Stromal cell of bone marrow (primary cell): ENCODE measurements at regions not wholly inside any gene's neighbourhood (a gene's known extent, or its start where the extent isn't known, plus 50 kb on each side); places are given as distances from the start of the nearest gene placed in this dataset.

Experiments used
- DNase-seq: peaks from one replicate; pipeline ENCODE4 v3.0.0-alpha.2; 2012; ENCODE audit warnings: low read depth

DNA sequence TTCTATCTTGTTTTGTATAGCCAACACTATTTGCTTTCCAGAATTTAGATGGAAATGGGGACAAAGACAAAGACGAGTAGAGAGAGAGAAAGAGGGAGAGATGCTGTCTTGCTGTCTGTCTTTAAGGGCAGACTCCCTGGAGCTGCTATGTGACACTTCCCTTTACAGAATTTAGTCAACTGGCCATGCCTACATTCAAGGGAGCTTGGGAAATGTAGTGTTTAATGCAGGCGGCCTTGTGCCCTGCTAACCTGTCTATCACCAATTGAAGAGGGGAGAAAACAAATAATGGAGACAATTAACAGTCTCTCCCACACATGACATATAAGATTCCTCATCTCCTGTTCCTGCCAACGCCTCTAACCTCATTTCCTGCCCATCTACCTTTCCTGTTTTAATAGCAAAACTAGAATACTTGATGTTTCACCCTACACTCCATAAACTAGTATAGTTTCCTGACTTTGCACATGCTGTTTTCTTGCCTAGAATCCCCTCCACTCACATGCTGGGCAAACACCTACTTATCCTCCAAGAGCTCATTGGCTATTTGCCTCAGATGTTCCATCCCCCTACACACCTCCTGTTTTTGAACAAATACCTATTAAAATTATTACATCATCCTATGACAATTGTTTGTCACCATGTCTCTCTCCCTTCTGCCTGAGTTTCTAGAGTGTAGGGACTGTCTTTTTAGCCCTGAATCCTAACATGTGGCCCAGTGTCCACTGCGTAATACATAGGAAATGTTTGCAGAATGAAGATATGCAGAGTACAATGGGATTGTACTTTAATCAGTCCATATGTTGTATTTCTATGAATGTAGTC, 117.2 kb downstream of the SLC25A24 start:
- no peak for DNase-seq

DNA sequence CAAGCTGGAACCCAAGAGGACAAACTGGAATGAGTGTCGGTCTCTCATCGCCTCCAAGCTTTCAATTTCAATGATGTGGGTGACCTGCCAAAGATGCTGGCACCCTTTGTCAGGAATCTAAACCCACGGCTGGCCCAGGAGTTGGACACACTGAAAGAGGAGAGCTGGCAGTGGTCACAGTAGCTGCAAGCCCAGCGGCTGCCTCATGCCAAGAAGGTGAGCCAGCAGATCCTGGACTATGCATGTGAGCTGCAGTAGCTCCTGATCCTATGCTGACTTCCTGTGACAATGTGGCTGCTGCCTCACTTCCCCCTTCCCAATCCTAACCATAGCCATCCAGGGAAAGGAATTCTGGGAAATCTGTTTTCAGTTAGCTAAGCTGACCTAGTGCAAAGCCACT, 117.0 kb upstream of the VAV3 start:
- no peak for DNase-seq

DNA sequence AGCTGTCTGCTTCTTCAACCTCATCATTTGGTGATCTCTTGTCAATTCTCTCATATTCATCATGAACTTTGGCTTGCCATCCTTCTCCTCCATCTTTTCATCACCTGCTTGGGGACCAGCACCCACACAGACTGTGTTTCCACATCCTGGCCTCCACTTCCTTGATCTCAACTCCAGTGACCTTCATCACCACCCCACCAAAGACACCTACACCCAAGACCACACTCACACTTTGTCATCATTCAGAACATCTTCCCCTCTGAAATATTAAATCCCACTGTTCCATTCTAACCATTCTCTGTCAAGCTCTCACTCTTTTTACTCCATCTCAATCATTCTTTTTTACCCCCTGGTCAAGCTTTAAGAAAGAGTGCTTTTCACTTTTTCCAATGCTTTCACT, 115.5 kb upstream of the VAV3 start:
- no peak for DNase-seq

DNA sequence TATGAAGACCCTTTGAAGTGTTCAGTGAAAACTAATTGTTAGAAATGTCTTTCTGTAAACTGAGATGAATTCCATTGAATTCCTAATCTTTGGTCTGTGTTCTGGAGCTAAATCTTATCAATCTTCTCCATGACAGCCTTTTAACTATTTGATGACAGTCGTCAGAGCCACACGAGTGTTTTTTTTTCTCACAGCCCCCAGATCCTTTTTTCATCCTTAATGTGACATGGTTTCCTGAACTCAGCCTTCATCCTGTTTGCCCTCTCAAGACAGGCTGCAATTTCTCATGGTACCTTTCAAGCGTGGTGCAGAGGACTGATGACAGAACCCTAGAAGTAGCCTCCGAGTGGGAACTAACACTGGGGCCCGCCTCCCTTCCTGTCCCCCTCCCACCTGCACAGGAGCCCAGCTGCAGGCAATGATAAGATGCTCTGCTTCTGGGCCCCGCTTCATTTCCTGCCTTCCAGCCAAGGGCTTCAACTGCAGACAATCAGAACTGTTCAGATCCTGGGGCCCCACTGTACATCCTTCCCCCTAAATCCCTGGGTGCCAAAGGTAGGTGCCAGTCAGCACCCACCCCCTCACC, 114.6 kb upstream of the VAV3 start:
- no peak for DNase-seq

DNA sequence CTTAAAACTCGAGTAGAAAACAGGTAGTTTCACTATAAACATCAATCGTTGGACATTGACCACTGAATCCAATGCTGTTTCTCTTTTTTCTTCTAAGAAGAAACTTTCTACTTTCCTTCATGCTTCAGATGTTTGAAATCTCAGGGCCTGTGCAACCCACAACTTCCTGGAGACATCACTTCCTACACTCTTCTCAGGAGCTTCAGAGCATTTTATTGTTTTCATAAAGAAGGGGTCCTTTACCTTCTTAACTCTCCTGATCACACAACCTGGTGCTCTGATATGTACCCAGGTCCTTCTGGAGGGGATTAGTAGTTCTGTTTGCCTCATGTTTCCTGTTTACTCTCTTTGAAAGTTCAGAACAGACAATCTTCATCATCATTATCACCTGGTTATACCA, 113.0 kb upstream of the VAV3 start:
- DNase-seq: no peak

DNA sequence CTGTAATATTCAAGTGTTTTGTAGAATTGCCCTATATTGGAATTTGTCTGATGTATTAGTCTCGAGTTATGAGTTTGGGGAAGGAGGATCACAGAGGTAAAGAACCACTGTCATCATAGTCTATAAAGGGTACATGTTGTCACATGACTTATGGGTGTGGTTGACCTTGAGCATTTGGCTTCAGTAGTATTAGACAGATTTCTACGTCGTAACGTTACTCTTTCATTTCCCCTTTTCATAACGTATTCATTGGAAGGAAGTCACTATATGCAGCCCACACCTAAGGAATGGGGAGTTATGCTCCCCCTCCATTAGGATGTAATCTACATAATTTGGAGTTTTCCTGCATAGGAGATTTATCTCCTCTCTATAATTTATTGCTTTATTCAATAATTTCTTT, 110.1 kb upstream of the VAV3 start:
- DNase-seq: no peak

DNA sequence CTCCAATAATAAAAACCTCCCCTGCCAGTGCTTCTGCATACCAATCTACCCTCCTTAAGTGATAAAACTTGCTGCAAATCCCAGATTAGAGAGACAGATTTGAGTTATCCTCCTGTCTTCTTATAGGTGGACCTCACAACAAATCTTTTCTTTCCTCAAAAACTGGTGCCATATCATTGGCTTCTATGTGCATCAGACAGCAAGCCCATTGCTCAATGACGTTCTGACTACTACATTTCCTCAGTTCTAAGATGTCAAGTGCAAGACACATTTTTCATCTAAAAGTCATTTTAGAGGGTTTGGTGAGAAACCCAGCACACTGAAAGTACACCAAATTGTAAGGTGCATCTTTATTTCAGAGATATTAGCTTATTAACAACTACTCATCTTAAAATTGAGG, 107.8 kb upstream of the VAV3 start:
- DNase-seq: no peak

DNA sequence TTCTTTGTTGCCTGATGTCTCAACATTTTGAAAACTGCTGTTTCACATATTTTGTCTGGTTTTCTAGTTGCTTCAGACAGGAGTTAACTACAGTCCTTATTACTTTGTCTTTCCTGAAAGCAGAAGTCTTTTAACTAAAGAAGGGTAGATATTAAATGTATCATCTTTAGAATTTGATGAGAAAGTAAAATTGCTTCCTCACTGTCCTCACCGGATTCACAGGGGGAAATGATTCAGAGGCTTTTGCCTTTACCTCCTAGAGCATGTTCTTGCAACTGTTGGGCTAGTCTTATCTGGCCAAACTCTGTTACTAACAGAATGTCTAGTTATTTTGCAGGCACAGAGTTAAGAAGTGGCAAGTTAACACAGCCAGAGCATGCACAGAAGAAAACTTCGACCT, 107.2 kb upstream of the VAV3 start:
- no peak for DNase-seq

DNA sequence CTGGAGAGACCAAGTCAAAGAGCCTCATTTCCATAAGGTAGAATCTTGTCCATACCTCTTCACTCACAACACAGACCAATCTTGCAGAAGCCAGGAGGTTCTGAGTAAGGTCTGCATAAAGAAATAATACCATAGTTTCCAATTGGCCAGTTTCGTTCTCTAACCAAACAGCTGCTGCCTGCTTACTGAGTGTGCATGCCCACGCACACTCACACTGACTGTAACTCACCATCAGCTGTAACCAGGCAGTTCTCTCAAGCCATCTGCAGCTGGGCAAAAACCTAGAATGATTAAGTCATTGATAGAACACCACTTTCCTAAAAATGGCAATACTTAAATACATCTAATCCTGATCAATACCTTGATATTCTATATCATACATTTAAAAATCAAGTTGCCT, 106.6 kb upstream of the VAV3 start:
- DNase-seq: no peak

DNA sequence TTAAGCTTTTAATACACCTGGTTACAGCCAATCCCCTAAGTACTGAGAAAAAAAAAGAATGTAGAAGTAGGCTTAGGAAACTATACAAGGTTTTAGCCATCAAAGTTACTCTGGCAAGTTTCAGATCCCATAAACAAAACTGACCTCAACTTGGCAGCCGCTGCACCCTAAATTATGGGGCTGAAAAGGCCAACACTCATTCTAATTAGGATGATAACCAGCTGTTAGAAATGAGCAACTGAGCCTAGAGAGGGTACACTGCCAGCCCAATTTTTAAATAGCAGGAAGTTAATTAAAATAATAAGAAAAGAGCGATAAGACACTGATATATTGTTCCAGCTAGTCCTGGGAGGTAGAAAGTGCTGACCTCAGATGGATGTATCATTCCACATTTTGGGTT, 105.7 kb upstream of the VAV3 start:
- DNase-seq: no peak

DNA sequence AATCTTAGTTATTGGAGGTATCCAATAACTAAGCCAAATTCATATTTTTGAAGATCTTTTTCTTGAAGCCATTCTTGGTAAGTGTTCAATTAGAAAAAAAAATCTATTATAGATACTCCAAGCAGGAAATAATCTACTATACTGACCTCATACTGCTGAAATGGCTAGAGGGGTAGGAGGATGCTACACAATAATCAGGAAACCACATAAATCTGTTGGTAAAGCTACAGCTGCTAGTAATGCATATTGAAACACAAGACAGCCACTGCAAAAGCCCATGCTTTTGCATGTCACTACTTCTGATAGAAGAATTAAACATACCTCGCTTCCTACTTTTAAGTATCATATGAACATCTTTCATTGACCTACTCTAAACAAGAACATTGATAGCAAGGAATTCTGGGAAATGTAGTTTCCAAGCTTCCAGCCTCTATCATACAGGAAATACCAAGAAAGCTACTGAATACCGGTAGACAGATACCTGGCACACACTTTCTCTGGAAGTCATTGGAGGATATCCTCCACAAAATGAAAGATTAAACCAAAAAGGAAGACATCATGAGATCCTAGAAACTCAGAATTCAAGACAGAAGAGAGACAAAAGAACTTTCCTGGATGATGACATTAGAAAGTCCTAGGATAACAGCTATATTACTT, 103.0 kb upstream of the VAV3 start:
- DNase-seq: no peak

DNA sequence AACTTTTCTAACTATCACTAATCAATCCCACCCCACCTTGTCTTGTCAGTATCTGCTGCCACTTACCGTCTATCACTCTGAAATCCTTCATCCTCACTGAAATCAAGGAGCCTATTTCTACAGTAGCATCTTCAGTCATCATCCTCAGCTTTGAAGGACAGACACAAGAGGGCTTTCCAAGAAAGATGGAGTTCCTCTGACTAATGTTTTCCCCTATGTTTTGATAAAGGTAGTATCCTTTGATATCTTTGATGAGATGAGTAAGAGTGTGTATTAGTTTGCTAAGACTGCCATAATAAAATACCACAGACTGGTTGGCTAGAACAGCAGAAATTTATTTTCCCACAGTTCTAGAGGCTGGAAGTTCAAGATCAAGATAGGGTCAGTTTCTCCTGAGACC, 101.8 kb upstream of the VAV3 start:
- DNase-seq: no peak

DNA sequence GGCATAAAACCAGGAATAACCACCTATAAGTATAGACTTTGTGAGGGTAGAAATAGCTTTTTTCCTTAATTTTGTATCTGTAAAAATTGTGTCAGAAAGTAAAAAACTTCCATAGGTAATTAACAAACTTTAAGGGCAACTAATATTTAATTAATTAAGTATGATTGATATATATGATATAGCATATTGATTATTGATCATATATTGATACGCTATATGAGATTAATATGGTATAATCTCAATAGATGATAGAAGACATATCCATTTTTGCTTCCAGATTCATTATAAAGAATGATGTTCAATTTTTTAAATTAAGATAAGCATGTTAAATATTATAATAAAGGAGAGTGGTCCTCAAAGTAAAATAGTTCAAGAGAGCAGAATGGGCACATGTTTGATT, 99.3 kb upstream of the VAV3 start:
- no peak for DNase-seq

DNA sequence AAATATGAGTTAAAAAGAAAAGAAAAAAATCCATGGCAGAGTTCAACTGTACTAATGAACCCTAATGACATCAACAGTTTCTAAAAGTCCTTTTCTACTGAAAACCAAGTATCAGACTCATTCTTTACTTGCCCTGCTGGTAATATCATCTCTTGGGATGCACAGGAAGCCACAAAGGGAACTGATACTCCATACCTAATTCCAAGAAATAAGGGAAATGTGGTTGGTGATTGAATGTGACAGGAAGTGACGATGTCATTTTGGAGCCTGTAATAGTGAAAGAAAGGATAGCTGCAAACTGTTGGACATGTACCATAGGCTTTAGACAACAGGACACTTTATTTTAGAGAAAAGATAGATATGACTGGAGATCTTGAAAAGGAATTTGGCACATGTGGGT, 98.7 kb upstream of the VAV3 start:
- DNase-seq: no peak

DNA sequence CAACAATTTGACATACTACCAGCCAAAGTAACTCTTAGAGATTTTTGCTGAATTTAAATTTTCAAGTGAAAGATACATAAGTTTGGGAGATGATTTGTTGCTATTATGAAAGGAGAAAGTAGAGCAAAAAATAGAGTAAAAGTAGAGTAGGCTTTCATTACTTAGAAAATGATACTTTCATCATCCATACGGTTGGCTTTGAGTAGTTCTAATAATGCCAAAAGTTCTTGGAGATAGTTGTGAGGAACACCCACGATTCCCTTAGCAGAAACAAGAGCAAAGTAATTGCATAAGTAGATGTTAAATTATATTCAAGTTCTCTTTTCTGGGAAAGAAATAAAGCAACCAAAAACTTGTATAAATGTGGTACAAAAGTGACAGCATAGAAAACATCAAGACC, 95.0 kb upstream of the VAV3 start:
- DNase-seq: no peak

DNA sequence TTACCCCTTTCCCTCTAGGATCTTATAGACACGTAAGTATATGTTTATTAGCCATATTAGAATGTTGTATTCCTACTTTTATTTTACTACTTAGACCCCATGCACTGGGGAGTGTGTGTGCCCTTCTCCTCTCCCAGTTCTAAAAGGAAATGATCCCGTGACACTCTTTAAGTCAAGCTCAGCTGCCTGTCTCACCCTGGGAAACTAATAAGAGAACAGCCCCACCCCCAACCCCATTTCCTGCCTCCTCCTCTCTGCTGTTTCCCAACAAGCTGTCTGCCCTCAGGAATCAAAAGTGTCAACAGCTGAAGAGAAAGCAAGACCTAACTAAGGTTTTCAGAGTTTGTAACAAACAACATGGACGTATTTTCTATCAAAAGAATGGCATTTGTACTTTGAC, 92.6 kb upstream of the VAV3 start:
- no peak for DNase-seq

DNA sequence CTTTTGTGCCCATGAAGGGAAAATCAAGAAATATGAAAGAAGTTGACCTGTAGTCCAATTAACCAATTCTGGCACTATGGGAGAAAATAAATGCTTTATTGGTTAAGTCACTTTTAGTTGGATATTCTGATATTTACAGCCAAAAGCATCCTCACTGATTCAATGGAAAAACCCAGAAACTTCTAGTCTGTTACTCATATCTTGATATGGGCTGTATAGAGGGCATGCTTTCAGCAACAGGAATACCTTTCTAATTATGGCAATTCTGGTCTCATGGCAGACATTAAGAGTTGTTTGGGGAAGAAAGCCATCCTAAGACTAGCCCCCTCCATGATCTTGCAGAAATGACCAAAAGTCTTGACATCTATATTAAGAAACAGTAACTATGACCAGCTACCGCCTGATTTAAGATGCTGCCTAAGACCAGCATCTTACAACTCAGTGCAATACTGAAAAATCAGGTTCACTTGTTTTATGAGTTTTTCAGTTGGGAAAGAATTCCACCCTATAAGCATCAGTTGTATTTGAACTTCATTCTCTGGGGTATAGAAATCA, 91.5 kb upstream of the VAV3 start:
- DNase-seq: no peak

DNA sequence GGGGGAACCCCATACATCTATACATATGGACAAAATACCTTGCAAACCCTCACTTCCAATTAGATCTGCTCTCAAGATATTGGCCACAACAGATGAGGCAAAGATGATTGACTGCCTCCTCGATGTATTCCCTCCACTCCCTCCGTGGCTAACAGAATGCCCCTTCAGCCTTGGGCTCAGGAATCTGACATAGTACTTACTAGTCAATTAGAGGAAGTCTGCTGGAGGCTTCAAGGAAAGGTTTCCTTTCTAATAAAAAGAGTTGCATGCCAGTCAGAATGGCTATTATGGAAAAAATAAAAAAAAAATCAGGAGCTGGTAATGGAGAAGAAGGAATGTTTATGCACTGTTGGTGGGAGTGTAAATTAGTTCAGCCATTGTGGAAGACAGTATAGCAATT, 90.4 kb upstream of the VAV3 start:
- DNase-seq: no peak

DNA sequence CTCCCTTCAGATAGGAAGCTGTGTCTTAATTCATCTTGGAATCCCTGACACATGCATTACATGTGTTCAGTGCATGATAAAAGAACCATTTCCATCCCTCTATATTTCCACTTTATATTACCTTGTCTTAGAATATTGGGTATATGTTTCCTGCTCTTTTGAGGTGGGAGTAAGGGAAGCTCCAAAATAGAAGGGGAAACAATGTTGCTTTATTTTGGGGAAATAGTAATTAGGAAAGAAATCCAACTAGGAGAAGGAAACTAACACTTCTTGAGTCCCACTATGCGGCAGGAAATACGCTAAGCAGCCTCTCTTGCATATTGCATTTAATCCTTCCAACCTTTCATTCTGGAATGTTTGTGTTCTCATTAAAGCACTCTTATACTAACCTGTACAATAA, 89.4 kb upstream of the VAV3 start:
- no peak for DNase-seq

DNA sequence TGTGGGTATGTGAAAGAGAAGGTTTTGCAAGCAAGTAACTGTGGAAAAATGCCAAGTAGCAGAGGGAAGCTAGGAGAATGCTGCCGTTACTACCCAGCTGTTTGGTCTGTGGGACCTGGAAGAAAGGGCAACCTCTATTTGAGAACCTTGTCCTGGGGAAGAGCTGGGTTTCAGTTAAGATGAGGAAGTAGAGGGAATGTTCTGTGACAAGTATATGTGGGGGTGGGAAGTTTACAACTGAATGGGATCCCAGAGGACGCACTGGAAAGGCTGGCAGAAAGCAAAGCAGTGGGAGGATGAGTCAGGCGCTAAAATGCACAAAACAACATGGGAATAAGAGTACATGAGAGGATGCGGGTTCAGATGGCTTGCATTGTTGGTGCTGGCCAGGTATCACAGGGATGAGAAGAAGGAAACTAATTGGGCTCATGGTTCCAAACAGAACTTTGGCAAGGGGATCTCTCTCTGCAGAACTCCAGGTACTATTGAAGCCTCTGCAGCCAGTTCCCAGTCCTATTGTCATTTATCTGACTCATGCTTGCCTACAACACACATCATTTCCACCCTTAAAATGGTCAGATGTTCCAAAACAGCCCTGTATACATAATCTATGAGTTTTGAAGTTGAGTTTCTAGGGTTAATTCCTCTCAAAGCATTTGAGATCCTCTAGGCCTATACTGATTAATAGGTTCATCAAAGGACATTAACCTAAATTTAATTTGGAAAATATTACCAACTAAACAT, 88.5 kb upstream of the VAV3 start:
- peak; percentile 75 for DNase-seq

DNA sequence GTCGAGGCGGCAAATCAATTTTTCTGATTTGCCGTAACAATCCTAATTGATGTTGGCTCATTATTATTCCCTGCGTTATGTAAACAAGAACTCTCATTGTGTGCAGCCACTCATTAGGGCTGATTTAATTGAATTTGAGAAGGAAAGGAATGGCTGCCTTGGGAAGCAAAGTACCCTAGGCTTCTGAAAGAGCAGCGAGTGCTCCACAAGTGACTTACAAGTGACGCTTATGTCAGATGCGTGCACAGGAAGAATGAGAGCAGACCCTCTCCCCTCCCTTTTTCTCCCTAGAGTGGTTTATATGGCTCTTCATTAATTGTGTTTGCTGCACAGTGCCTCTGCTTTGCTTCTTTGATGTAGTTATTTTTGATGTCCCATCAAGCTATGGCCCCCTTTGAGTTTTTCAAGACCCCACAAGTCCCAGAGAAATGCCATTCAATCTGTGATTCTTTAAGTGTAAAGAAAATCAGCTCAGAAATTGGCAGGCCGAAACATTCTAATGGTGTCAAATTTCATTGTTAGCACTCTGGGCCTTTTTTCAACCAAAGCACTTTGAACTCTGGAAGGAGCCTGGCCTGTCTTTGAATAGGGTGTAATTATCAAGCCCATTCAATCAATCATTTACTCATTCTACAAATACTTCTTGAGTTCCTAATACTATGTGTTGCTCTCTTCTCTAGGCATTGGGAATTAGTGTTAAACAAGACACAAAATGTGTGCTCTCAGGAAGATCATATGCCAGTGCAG, 86.8 kb upstream of the VAV3 start:
- DNase-seq: no peak
